ENCODE measurements at regions not wholly inside any gene's neighbourhood (a gene's known extent, or its start where the extent isn't known, plus 50 kb on each side); places are given as distances from the start of the nearest gene placed in this dataset.

GRCh38 chr11:15806217-15806616 is 550.1 kb downstream of the SOX6 start:
- Histone ChIP-seq H3K27ac (ENCODE audit: insufficient read length, low read depth, low read length) (no peak overlapping the region), H2AFZ (ENCODE audit: low read length) (no peak overlapping the region), H3K4ac (ENCODE audit: low read depth, low read length) (no peak overlapping the region), H4K5ac (ENCODE audit: insufficient read length, low read depth, low read length) (no peak overlapping the region), H2BK120ac (ENCODE audit: low read depth, low read length, poor library complexity, severe bottlenecking) (no peak overlapping the region), H3K9ac (ENCODE audit: extremely low read depth, insufficient read length, low read length) (no peak overlapping the region), H3K23me2 (ENCODE audit: insufficient read length, low read depth, low read length, poor library complexity, severe bottlenecking) (no peaks in the 10 kb centered on the region), H2BK12ac (ENCODE audit: insufficient read length, low read depth, low read length) (no peak overlapping the region), H3K27me3 (ENCODE audit: insufficient read depth, low read length) (no peaks in the 10 kb centered on the region), H3K18ac (ENCODE audit: insufficient read length, low read depth, low read length) (no peak overlapping the region), H3K4me1 (ENCODE audit: insufficient read depth, low read length) (no peaks in the 10 kb centered on the region), H3K4me2 (ENCODE audit: insufficient read depth, insufficient read length, low read length) (no peak overlapping the region), H4K20me1 (ENCODE audit: control insufficient read depth, insufficient read depth, insufficient read length) (no peaks in the 10 kb centered on the region), H2BK15ac (ENCODE audit: low read depth, low read length) (no peak overlapping the region), H3T11ph (ENCODE audit: low read length) (no peak overlapping the region), H2BK5ac (ENCODE audit: insufficient read length, low read length) (no peak overlapping the region), H3K14ac (ENCODE audit: insufficient read depth, low read length) (no peak overlapping the region), H3K79me2 (ENCODE audit: insufficient read depth, low read length) (no peaks in the 10 kb centered on the region), H2BK20ac (ENCODE audit: low read depth, low read length, poor library complexity, severe bottlenecking) (no peak overlapping the region), H2AK5ac (ENCODE audit: insufficient read length, low read length) (no peak overlapping the region), H3K56ac (ENCODE audit: insufficient read length, low read depth, low read length) (no peak overlapping the region), H4K91ac (ENCODE audit: insufficient read length, low read depth, low read length) (no peak overlapping the region), H3K23ac (ENCODE audit: insufficient read length, low read depth, low read length) (no peak overlapping the region), H4K8ac (replicated peaks; ENCODE audit: insufficient read length, low read depth, low read length) (no peak overlapping the region), H3K9me3 (ENCODE audit: control insufficient read depth, low read depth, low read length) (no peaks in the 10 kb centered on the region), H3K79me1 (ENCODE audit: insufficient read depth, low read depth, low read length, poor library complexity, severe bottlenecking) (no peaks in the 10 kb centered on the region)
- no peaks in the 10 kb centered on the region for H3K9me3 Mint-ChIP-seq
- peaks cover 7 to 16% of the 10 kb centered on the region in 2 experiments for H3K4me1 Mint-ChIP-seq
- H3K27me3 Mint-ChIP-seq (ENCODE audit: low read depth) = peaks cover 3% of the 10 kb centered on the region; the same call in 1 of the 2 replicates
- H3K4me3 Mint-ChIP-seq = no peak overlapping the region
- no CpG with 5 or more reads among the region's 4 CpGs for WGBS (ENCODE audit: extremely low coverage, insufficient read length, low lambda C conversion rate)
- no peaks in the 10 kb centered on the region for H3K36me3 Mint-ChIP-seq (ENCODE audit: insufficient read depth in 1 of 3, low read depth in 3 of 3)
- no peak for TF ChIP-seq CTCF (conservative IDR thresholded peaks at IDR 0.05)
- no peak overlapping the region for H3K27ac Mint-ChIP-seq
- no peak for DNase-seq

Measured in H9 (cell line).